Uterus (tissue), 2 donors: ENCODE measurements at regions not wholly inside any gene's neighbourhood (a gene's known extent, or its start where the extent isn't known, plus 50 kb on each side); places are given as distances from the start of the nearest gene placed in this dataset.

Source experiments
- POLR2A ChIP-seq, 2 donors: fragments of 450-650 bp; IDR thresholded peaks; one replicate each; pipeline ENCODE4 v1.6.1; 2016; ENCODE audit warnings: antibody characterized with exemption in 2 of 2, mild to moderate bottlenecking in 1 of 2, moderate library complexity in 1 of 2
- TF ChIP-seq, protein P1 (sequence below), 4 experiments: fragments of 200-600 bp in 2 of 4; fragments of 450-650 bp in 2 of 4; sonication (generic) in 2 of 4; IDR thresholded peaks; one replicate each; pipeline ENCODE4 v1.5.1; 2016 to 2019; ENCODE audit warnings: antibody characterized with exemption in 4 of 4, mild to moderate bottlenecking in 2 of 4, moderate library complexity in 1 of 4

DNA sequence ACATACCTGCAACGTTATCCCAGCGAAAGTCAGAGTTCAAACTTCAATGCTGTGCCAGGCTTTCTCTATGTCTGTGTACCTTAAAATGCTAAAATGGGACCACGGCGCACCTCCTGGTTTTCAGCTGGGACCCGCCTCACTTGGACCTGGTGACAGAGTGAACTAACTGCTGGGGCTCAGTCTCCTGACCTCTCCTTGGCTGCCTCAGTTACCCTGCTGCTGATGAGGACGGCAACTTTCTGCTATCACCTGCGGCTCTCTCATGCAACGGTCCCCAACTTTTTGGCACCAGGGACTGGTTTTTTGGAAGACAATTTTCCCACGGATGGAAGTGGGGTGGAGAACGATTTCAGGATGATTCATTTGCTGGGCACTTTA lies 402.8 kb downstream of the BRD1 start:
- TF ChIP-seq, protein P1, sequence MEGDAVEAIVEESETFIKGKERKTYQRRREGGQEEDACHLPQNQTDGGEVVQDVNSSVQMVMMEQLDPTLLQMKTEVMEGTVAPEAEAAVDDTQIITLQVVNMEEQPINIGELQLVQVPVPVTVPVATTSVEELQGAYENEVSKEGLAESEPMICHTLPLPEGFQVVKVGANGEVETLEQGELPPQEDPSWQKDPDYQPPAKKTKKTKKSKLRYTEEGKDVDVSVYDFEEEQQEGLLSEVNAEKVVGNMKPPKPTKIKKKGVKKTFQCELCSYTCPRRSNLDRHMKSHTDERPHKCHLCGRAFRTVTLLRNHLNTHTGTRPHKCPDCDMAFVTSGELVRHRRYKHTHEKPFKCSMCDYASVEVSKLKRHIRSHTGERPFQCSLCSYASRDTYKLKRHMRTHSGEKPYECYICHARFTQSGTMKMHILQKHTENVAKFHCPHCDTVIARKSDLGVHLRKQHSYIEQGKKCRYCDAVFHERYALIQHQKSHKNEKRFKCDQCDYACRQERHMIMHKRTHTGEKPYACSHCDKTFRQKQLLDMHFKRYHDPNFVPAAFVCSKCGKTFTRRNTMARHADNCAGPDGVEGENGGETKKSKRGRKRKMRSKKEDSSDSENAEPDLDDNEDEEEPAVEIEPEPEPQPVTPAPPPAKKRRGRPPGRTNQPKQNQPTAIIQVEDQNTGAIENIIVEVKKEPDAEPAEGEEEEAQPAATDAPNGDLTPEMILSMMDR (IDR thresholded peaks at IDR 0.05), result no peak
- no peak for TF ChIP-seq POLR2A (IDR thresholded peaks at IDR 0.05)
